ENCODE measurements at regions not wholly inside any gene's neighbourhood (a gene's known extent, or its start where the extent isn't known, plus 50 kb on each side); places are given as distances from the start of the nearest gene placed in this dataset.
"Not testable (repeated sequence)": the region's sequence is repeated elsewhere in the genome, so short reads cannot be mapped to it uniquely, and the experiment has no call there.

DNA sequence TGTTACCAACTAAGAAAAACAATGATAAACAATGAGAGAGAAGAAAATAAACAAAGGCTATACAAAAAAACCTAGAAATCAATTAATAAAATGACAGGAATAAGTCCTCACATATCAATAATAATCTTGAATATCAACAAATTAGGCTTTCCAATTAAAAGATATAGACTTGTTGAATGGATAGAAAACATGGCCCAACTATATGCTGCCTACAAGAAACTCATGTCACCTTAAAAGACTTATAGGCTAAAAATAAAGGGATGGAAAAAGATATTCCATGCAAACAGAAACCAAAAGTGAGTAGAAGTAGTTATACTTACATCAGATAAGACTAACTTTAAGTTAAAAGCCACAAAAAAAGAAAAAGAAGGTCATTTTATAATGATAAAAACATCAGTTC lies 183.9 kb downstream of the MYRFL start:
- no peak for DNase-seq (ENCODE audit: low read depth)

GRCh38 chr12:70011353-70011752 lies 186.3 kb downstream of the MYRFL start:
- DNase-seq (ENCODE audit: low read depth) = no peak

DNA sequence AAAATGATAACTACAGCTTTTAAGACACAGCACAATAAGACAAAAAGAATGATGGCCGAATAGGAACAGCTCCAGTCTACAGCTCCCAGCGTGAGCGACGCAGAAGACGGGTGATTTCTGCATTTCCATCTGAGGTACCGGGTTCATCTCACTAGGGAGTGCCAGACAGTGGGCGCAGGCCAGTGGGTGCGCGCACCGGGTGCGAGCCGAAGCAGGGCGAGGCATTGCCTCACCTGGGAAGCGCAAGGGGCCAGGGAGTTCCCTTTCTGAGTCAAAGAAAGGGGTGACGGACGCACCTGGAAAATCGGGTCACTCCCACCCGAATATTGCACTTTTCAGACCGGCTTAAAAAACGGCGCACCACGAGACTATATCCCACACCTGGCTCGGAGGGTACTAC lies 188.0 kb downstream of the MYRFL start:
- not testable (repeated sequence) for DNase-seq (ENCODE audit: low read depth)

DNA sequence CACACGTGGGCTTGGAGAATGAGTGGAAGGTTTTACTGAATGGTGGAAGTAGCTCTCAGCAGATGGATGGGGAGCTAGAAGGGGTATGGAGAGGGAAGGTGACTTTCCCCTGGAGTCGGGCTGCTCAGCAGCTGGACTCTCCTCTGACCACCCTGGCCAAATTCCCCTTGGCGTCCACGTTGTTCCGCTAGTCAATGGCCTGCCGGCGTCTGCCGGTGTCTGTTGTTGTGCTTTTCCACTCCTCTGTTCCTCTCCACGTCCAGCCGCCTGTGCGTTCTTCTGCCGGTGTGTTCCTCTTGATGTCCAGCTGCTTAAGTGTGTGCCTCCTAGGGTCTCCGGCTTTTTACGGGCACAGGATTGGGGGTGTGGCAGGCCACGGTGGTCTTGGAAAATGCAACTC lies 203.5 kb downstream of the MYRFL start:
- DNase-seq (ENCODE audit: low read depth) = no peak

GRCh38 chr12:70028918-70029317 lies 203.9 kb downstream of the MYRFL start:
- DNase-seq (ENCODE audit: low read depth) = no peak

DNA sequence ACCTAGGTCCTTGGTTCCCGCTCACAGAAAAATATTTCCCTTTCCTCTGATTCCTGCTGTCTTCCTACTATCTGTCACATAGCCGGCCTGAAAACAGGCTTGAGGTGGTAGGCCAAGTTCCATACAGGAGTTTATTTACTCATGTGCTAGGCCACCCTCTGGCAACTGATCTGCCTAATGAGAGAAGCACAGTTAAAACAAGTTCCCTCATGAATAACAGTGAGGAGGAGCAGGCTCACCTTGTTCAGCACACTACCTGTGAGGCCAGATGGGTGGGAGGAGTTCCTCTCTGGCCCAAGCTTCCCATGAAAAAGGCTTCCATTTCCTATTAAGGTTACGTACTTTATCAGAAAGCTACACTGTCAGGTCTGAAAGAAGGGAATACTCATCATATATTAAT lies 206.0 kb downstream of the MYRFL start:
- DNase-seq (ENCODE audit: low read depth) = no peak

DNA sequence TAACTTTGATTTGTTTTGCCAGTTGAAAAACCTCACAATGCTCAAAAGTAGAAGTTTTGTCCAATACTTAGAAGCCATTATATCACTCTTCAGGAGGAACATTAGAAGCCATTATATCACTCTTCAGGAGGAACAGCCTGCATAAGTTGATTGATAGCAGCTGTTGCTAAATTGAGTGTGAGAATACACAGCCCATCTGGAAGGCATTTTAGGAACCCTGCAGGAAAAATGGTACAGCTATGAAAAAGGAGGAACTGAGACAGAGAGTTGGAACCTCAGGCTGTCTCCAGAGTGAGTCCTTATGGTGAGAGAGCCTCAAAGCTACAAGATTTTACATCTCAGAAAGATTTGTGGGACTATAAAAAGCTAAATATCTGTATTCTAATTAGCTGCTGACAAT lies 207.0 kb downstream of the MYRFL start:
- DNase-seq (ENCODE audit: low read depth) = no peak

- no peak for DNase-seq (ENCODE audit: low read depth)
These were observed 208.3 kb downstream of the MYRFL start for GRCh38 chr12:70033310-70033709.

GRCh38 chr12:70040141-70040540 lies 203.1 kb upstream of the CNOT2 start:
- peak; percentile 75 for DNase-seq (ENCODE audit: low read depth)

- no peak for DNase-seq (ENCODE audit: low read depth)
These were observed 200.6 kb upstream of the CNOT2 start for GRCh38 chr12:70042675-70043074.

DNA sequence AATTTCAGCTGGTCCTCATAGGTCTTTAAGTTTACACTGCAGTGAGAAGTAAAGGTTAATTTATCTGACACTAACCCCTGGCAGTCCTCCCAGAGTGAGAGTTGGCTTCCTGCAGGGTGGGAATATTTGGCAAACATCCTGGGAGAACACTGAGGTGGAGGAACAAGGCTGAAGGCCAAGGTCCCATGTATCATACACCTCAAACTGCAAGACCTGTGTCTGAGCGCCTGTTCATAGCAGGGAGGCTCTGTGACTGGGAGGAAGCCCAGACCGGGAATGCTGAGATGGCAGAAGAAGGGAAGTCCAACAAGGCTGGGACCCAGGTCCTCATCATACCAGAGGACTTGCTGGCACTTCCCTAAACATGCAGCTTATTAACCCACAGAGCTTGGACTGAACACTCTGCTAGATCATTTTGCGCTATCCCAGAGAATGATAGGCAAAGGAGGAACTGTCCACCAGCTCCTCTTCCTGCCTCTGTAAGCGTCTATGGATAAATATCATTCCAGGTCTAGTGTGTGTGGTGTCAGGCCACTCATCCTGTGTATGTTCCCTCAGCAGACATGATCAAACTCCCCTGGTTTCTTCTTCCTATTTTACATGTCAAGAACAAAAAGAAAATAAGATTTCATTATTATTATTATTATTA lies 199.6 kb upstream of the CNOT2 start:
- no peak for DNase-seq (ENCODE audit: low read depth)

DNA sequence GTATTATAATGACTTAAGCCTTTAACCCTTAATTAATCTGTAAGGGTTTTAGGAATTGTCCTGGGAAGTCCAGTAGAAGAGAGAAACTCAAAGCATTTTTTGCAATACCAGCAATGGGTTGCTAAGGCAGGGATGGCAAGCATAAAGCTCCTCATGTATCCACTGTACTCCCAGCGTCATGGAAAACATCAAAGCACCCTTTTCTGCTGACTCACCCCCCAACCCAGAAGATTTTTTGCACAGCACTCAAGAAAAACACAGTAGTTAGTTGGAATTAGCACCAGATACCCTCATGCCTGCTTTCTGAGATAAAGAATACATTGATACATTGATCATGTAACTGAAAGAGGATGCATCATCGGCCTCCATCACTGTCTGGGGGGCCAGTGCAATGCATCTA lies 199.1 kb upstream of the CNOT2 start:
- DNase-seq (ENCODE audit: low read depth) = peak; percentile 8

GRCh38 chr12:70045036-70045435 lies 198.2 kb upstream of the CNOT2 start:
- DNase-seq (ENCODE audit: low read depth) = peak; percentile 43

DNA sequence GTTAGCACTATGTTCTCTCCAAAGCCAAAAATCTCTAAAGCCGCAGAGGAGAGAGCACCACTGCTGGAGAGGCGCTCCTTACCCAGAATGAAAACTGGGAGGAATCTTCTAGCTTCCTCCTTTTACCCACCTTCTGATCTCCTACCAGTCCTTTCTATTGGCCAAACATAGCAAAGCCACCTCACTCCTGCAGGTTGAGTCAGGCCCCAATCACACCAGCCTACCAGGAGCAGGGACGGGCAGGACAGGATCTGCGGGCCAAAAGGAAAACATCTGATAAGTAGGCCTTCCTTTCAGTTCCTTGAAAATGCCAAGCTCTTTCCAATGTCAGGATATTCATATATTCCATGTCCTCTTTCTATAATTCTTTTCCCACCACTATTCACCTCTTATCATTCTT lies 197.7 kb upstream of the CNOT2 start:
- no peak for DNase-seq (ENCODE audit: low read depth)

GRCh38 chr12:70048521-70049250 lies 194.5 kb upstream of the CNOT2 start:
- DNase-seq (ENCODE audit: low read depth) = no peak

DNA sequence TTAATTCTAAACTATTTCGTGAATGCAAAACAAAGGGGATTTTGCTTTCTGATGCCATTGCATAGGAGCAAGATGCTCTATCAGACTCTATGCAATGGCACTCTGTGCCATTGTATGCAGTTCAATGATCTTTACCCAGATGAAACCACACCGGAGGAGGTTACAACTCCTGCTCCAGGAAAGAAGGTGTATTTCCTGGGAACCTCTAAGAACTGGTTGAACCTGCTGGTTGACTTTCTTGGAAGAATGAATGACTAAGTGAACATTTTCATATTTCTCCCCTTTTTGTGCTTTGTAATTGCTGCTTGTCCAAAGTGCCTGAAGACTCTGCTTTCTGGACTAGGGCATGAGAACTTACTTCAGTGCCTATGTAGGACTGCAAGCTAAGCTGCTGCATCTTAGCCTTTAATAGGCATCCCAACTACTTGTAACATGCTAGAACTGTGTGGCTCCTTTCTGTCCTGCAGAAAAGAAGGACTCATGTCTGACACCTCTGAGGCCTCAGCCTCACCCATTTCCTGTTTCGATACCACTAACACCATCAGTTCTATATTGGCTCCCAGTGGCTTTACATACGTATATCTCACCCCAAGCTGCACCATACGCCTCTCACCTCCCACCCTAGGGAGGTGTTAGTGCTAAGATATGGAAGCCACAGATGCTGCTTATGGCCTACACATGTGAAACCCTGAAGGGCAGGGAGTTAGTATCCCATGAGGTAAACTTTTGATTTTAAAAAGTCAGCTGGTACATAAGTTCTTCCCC lies 193.5 kb upstream of the CNOT2 start:
- DNase-seq (ENCODE audit: low read depth) = no peak

DNA sequence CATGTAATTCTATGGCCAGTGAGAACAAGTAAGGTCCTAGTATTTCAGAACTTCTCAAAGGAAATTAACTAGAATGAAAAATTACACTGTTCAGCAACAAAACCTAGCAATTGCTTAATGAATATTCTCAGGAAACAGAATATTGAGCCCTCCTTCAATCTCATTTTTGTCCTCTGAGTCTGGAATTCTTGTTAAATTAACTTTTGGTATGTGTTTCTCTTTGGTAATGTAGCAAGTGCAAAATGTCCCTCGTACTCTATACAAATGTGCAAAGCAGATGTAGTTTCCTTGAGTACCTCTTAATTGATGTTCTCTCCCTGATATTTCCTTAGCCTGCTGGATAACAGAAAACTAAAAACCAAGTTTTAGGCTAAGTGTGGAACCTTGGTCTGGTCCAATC lies 190.8 kb upstream of the CNOT2 start:
- no peak for DNase-seq (ENCODE audit: low read depth)

- peak; percentile 95 for DNase-seq (ENCODE audit: low read depth)
These were observed 190.2 kb upstream of the CNOT2 start for GRCh38 chr12:70052931-70053497.

DNA sequence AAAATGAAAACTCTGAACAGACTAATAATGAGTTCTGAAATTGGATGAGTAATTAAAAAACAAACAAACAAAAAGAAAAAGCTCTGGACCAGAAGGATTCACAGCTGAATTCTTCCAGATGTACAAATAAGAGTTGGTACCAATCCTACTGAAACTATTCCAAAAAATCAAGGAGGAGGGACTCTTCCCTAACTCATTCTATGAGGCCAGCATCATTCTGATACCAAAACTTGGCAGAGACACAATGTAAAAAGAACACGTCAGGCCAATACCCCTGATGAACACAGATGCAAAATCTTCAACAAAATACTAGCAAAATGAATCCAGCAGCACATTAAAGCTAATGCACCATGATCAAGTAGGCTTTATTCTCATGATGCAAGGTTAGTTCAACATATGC lies 183.9 kb upstream of the CNOT2 start:
- no peak for DNase-seq (ENCODE audit: low read depth)

GRCh38 chr12:70060634-70061033 lies 182.6 kb upstream of the CNOT2 start:
- DNase-seq (ENCODE audit: low read depth) = no peak

DNA sequence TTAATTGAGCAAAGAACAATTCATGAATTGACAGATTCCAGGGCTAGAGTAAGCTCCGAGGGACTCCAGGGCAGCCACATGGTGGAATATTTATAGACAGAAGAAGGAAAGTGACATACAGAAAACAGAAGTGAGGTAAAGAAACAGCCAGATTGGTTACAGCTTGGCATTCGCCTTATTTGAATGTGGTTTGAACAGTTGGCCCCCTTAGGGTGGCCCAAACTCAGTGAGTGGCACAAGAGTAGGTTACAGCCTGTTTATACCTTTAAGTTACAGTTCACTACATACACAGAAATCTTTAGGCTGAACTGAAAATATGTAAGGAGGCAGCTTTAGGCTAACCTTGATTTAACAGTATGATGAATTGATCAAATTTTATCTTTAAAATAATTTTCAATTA lies 174.5 kb upstream of the CNOT2 start:
- no peak for DNase-seq (ENCODE audit: low read depth)

DNA sequence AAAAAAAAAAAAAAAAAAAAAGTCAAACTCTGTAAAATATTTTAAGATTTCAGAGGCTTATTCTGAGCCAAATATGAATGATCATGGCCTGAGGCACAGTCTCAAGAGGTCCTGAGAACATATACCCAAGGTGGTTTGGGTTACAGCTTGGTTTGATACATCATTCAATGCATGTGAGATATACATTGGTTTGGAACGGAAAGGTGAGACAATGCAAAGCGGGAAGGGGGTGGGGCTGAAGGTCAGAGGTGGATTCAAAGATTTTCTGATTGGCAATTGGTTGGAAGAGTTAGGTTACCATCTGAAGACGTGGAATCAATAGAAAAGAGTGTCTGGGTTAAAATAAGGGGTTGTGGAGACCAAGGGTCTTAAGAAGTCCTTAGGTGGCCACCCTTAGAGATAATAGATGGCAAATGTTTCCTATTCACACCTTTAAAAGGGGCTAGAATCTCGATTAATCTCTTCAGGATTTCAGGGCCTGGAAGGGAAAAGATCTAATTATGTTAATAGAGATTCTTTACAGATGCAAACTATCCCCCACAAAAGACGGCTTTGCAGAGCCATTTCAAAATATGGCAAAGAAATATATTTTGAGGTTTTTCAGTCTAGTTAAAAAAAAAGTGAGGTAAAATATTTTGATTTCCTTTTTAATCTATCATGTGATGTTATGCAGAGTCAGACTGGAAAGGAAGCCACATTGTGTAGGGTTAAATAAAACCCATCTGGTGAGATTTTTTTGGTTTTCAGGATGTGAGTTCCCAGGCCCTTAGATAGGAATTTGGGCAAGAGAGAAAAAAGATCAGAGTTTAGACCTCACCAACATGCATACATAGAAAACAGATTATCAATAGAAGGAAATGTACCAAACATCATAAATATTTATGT lies 173.8 kb upstream of the CNOT2 start:
- DNase-seq (ENCODE audit: low read depth) = no peak

Data from amniotic epithelial cell (primary cell).